ENCODE measurements at regions not wholly inside any gene's neighbourhood (a gene's known extent, or its start where the extent isn't known, plus 50 kb on each side); places are given as distances from the start of the nearest gene placed in this dataset.

DNA sequence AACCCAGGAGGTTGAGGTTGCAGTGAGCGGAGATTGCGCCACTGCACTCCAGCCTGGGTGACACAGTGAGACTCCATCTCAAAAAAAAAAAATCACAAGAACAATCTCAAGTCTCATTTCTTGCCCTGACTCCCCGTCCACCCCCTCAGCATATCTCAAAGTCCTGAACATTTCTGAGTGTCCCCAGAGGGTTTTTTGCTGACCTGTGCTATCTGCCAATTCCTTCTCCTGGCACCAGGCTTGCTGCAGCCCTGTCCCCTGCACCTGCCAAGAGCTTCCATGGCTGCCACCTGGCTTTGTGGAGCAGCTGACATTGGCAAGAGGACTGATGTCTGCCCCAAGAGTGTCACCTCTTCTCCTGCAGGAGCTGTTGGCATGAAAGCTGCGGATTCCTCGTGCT is 54.9 kb upstream of the PTPRT start:
- TF ChIP-seq EP300 (IDR thresholded peaks at IDR 0.05) = no peak
- TF ChIP-seq, protein P1, sequence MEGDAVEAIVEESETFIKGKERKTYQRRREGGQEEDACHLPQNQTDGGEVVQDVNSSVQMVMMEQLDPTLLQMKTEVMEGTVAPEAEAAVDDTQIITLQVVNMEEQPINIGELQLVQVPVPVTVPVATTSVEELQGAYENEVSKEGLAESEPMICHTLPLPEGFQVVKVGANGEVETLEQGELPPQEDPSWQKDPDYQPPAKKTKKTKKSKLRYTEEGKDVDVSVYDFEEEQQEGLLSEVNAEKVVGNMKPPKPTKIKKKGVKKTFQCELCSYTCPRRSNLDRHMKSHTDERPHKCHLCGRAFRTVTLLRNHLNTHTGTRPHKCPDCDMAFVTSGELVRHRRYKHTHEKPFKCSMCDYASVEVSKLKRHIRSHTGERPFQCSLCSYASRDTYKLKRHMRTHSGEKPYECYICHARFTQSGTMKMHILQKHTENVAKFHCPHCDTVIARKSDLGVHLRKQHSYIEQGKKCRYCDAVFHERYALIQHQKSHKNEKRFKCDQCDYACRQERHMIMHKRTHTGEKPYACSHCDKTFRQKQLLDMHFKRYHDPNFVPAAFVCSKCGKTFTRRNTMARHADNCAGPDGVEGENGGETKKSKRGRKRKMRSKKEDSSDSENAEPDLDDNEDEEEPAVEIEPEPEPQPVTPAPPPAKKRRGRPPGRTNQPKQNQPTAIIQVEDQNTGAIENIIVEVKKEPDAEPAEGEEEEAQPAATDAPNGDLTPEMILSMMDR (IDR thresholded peaks at IDR 0.05) = no peak
- no peak for TF ChIP-seq POLR2AphosphoS5 (IDR thresholded peaks at IDR 0.05)
- no peak for TF ChIP-seq POLR2A (IDR thresholded peaks at IDR 0.05)

Data from gastroesophageal sphincter (tissue), 3 donors.